ENCODE measurements at regions not wholly inside any gene's neighbourhood (a gene's known extent, or its start where the extent isn't known, plus 50 kb on each side); places are given as distances from the start of the nearest gene placed in this dataset.

DNA sequence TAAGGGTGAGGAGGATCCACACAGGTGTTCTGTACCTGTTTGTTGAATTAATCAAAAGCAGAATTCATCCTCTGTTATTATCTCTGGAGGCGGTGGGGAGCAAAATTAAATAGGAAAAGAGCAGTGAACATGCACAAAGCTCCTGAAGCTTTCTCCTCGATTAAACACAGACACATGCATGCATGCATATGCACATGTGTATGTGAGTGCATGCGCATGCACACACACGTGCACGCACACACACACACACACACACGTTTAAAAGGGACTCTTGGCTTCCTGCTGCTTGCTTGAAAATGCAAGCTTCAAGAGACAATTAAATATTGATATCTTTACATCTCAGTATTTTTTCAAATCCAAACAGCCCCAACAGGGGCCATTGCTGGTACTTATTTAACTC is 462.1 kb downstream of the BUD13 start:
- TF ChIP-seq ZFX (IDR thresholded peaks at IDR 0.05; ENCODE audit: borderline replicate concordance): no peak
- TF ChIP-seq, protein P1, sequence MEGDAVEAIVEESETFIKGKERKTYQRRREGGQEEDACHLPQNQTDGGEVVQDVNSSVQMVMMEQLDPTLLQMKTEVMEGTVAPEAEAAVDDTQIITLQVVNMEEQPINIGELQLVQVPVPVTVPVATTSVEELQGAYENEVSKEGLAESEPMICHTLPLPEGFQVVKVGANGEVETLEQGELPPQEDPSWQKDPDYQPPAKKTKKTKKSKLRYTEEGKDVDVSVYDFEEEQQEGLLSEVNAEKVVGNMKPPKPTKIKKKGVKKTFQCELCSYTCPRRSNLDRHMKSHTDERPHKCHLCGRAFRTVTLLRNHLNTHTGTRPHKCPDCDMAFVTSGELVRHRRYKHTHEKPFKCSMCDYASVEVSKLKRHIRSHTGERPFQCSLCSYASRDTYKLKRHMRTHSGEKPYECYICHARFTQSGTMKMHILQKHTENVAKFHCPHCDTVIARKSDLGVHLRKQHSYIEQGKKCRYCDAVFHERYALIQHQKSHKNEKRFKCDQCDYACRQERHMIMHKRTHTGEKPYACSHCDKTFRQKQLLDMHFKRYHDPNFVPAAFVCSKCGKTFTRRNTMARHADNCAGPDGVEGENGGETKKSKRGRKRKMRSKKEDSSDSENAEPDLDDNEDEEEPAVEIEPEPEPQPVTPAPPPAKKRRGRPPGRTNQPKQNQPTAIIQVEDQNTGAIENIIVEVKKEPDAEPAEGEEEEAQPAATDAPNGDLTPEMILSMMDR (IDR thresholded peaks at IDR 0.05): no peak
- H3K27ac ChIP-seq: no peak overlapping the region

DNA sequence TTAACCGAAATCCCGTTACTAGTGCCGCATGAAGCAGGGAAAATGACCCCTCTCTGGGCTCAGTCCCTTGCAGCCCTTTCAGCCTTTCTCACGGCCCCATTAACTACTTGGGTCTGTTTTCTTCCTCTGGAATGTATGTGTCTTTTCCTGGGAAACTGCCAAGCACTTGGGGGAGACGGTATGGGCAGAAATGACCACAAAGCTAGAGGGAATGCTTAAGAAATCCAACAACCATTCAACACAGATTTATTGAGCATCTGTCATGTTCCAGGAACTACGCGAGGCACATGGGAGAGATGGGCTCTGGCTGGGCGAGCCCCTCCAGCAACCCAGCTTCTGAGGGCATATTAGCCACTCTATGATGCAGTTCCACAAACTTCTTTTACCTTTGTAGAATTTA is 462.6 kb downstream of the BUD13 start:
- no peak overlapping the region for H3K27ac ChIP-seq
- TF ChIP-seq, protein P1 (IDR thresholded peaks at IDR 0.05): no peak
- no peak for TF ChIP-seq ZFX (IDR thresholded peaks at IDR 0.05; ENCODE audit: borderline replicate concordance)

DNA sequence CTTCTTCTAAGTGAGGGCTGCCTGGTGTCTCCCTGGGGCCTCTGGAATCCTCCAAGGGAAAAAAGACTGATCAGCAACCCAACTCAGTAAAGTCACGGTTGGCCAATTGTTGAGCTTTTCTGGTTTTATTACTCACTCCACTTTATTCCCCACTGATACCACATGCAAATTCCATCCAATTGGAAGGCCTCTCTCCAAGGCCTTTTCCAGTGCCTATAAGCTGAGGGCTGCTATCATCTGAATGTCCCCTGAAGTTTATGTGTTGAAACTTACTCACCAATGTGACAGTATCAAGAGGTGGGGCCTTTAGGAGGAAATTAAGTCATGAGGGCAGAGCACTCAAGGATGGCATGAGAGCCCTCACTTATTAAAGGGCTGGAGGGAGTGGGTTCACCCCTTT is 463.3 kb downstream of the BUD13 start:
- no peak for TF ChIP-seq ZFX (IDR thresholded peaks at IDR 0.05; ENCODE audit: borderline replicate concordance)
- TF ChIP-seq, protein P1 (IDR thresholded peaks at IDR 0.05): no peak
- H3K27ac ChIP-seq: no peak overlapping the region

DNA sequence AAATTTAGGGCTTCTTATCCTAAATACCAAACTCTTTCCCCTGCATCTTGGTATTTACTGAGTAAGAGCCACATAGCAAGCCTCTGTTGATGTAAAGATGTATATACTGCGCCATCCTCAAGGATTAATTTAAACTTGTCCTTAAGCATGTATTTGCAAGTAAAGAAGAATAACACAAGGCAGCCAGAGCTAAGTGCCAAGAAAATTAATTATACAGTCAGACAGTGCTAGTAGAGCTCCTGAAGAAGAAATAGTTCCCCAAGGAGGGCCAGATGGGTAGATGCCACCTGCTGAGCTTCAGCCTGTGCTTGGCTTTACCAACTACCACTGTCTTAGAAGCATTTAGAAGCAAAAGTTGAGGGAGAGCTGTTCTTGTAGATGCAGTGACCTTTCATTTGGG is 470.0 kb downstream of the BUD13 start:
- no peak overlapping the region for H3K27ac ChIP-seq
- TF ChIP-seq ZFX (IDR thresholded peaks at IDR 0.05; ENCODE audit: borderline replicate concordance): no peak
- TF ChIP-seq, protein P1 (IDR thresholded peaks at IDR 0.05): no peak

DNA sequence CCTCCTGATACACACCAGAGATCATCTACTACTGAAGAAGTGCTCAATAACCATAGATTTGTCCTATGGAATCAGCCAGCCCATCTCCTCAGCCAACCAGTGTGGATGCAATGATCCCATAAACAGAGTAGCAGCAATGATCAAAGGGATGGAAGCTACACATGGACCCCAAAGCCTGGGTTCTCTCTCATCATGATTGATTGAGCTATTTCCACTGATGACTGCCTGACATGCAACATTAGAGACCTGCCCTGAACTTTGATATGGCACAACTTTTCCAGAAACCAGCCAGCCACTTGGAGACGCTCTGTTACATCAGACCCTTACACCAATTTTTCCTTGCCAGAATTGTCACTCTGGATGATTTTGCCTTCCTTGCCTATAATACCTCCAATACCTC is 471.6 kb downstream of the BUD13 start:
- H3K27ac ChIP-seq: no peak overlapping the region
- TF ChIP-seq, protein P1 (IDR thresholded peaks at IDR 0.05): no peak
- TF ChIP-seq ZFX (IDR thresholded peaks at IDR 0.05; ENCODE audit: borderline replicate concordance): no peak

DNA sequence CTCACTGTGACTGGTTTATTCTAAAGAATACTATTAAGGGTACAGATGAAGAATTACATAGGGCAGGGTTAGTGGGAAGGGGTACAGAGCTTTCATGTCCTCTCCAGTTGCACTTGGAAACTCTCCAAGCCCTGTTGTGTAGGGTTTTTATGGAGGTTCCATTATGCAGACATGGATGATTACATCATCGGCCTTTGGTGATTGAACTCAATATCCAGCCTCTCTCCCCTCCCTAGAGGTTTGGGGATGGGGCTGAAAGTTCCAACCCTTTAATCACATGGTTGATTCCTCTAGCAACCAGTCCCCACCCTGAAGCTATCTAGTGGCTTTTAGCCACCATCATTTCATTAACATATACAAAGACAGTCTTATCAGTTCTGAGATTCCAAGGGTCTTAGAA is 472.6 kb downstream of the BUD13 start:
- H3K27ac ChIP-seq: no peak overlapping the region
- TF ChIP-seq, protein P1 (IDR thresholded peaks at IDR 0.05): no peak
- no peak for TF ChIP-seq ZFX (IDR thresholded peaks at IDR 0.05; ENCODE audit: borderline replicate concordance)

DNA sequence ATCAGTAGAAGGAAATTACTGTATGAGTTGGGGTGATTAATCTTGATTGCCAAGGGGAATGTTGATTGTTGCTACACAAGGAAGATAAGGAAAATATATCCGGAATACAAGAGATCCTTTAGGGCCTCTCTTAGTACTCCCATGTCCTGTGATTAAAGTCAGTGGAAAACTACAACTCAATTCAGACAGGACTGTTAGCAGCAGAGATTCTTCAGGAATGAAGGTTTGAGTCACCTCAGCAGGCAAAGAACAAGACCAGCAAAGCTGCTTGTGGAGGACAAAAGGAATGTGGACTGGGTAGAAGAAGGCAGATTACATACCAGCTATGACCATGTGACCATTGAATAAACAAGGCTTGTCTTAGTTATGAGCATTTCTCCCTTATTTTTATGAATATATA is 478.2 kb downstream of the BUD13 start:
- H3K27ac ChIP-seq: no peak overlapping the region
- no peak for TF ChIP-seq ZFX (IDR thresholded peaks at IDR 0.05; ENCODE audit: borderline replicate concordance)
- TF ChIP-seq, protein P1 (IDR thresholded peaks at IDR 0.05): no peak

Measured in 22Rv1 (cell line).